ENCODE measurements at regions not wholly inside any gene's neighbourhood (a gene's known extent, or its start where the extent isn't known, plus 50 kb on each side); places are given as distances from the start of the nearest gene placed in this dataset.

DNA sequence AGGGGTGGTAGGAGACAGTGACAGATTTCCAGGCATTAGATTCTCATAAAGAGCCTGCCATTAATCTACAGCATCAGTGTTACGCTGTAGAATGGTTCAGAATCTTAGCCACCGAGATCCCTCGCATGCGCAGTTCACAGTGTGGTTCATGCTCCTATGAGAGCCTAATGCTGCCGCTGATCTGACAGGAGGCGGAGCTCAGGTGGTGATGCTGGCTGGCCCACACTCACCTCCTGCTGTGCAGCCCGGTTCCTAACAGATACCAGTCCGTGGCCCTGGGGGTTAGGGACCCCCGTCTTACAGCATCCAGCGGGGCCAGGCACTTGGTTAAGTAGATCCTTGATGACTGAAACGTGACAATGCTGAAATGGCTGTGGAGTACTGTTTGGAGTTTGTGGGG lies 163.6 kb upstream of the C1orf21 start:
- CTCF ChIA-PET: interaction anchor here (0.6 to 1.0 kb wide), 2 partner anchors 164 to 420 kb away, joined by 4 to 8 read pairs; no protein-coding TSS in a partner anchor

GRCh38 chr1:184225283-184226099 lies 161.3 kb upstream of the C1orf21 start:
- intact Hi-C loops (cut with micrococcal nuclease; ENCODE audit: unreplicated experiment): no loop called here
- no peaks in the 10 kb centered on the region for H3K27me3 ChIP-seq (ENCODE audit: insufficient read depth, low read depth)
- DNase-seq: no peak
- TF ChIP-seq CTCF (conservative IDR thresholded peaks at IDR 0.05): no peak
- no peak for TF ChIP-seq EZH2 (IDR thresholded peaks at IDR 0.05; ENCODE audit: low read depth)
- no peaks in the 10 kb centered on the region for H3F3A ChIP-seq (ENCODE audit: insufficient read depth, low read depth)
- no peak overlapping the region for H2AFZ ChIP-seq
- H3K4me2 ChIP-seq: no peak overlapping the region
- no peak overlapping the region for H3K4me3 ChIP-seq
- no peak overlapping the region for H3K27ac ChIP-seq
- ChIA-PET POLR2A (ENCODE audit: unreplicated experiment) (interaction anchor here (0.6 kb wide), 1 partner anchor 527 kb away, joined by 14 read pairs; no protein-coding TSS in a partner anchor), CTCF (no interaction called here)
- no peaks in the 10 kb centered on the region for H3K9me2 ChIP-seq (ENCODE audit: insufficient read depth)
- H3K79me2 ChIP-seq (ENCODE audit: low read depth): no peaks in the 10 kb centered on the region
- no peaks in the 10 kb centered on the region for H3K4me1 ChIP-seq (replicated peaks; ENCODE audit: insufficient read depth)
- 0 out of 2 replicates have a peak, but pooled peaks cover 7% of the 10 kb centered on the region for H4K20me1 ChIP-seq (ENCODE audit: insufficient read depth)
- no TSS peak for BruUV-seq (replicated peaks)
- no peaks in the 10 kb centered on the region for H3K36me3 ChIP-seq (ENCODE audit: low read depth)
- no peaks in the 10 kb centered on the region for H3K9me3 ChIP-seq (ENCODE audit: insufficient read depth, low read depth)

More for the DNA sequence above, 163.6 kb upstream of the C1orf21 start:
- Histone ChIP-seq H3K9me2 (ENCODE audit: insufficient read depth) (no peaks in the 10 kb centered on the region), H3K36me3 (ENCODE audit: low read depth) (no peaks in the 10 kb centered on the region), H3K4me1 (replicated peaks; ENCODE audit: insufficient read depth) (no peaks in the 10 kb centered on the region), H2AFZ (no peak overlapping the region), H3K9me3 (ENCODE audit: insufficient read depth, low read depth) (no peaks in the 10 kb centered on the region), H3K4me3 (no peak overlapping the region), H3K79me2 (ENCODE audit: low read depth) (no peaks in the 10 kb centered on the region), H3K27me3 (ENCODE audit: insufficient read depth, low read depth) (no peaks in the 10 kb centered on the region), H3K4me2 (no peak overlapping the region), H3K27ac (no peak overlapping the region), H3F3A (ENCODE audit: insufficient read depth, low read depth) (no peaks in the 10 kb centered on the region), H4K20me1 (ENCODE audit: insufficient read depth) (0 out of 2 replicates have a peak, but pooled peaks cover 7% of the 10 kb centered on the region)
- intact Hi-C loops (cut with micrococcal nuclease; ENCODE audit: unreplicated experiment): loop anchor here (2.0 to 5.0 kb wide), 2 partner anchors 439 to 568 kb away; no protein-coding TSS in a partner anchor
- POLR2A ChIA-PET (ENCODE audit: unreplicated experiment): no interaction called here
- TF ChIP-seq EZH2 (IDR thresholded peaks at IDR 0.05; ENCODE audit: low read depth) (no peak), CTCF (conservative IDR thresholded peaks at IDR 0.05) (no peak)
- no peak for DNase-seq
- no TSS peak for BruUV-seq (replicated peaks)

DNA sequence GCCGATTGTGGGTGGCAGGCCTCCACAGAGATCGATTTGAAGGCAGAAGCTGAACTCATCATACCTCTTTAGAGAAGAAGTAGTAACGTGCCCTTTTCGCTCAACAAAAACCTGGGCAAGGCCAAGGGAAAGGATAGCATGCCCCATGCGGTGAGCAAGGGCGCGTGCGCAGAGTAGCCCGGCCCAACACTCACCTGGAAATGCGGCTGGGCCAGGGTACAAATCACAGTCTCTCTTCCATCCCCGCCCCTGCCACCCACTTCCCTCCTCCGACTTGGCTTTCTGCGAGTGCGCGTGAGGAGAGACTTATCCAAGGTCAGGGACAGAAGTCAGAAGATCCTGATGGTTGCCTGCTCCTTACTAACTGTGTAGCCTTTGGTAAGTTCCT lies 160.7 kb upstream of the C1orf21 start:
- TF ChIP-seq CTCF (conservative IDR thresholded peaks at IDR 0.05) (no peak), EZH2 (IDR thresholded peaks at IDR 0.05; ENCODE audit: low read depth) (no peak)
- no peaks in the 10 kb centered on the region for H3K79me2 ChIP-seq (ENCODE audit: low read depth)
- DNase-seq: no peak
- no peak overlapping the region for H3K27ac ChIP-seq
- H3K4me2 ChIP-seq: no peak overlapping the region
- no peaks in the 10 kb centered on the region for H3K36me3 ChIP-seq (ENCODE audit: low read depth)
- intact Hi-C loops (cut with micrococcal nuclease; ENCODE audit: unreplicated experiment): no loop called here
- H3K27me3 ChIP-seq (ENCODE audit: insufficient read depth, low read depth): no peaks in the 10 kb centered on the region
- H4K20me1 ChIP-seq (ENCODE audit: insufficient read depth): 0 out of 2 replicates have a peak, but pooled peaks cover 7% of the 10 kb centered on the region
- BruUV-seq (replicated peaks): no TSS peak
- H3K4me1 ChIP-seq (replicated peaks; ENCODE audit: insufficient read depth): no peaks in the 10 kb centered on the region
- CTCF ChIA-PET: no interaction called here
- H3F3A ChIP-seq (ENCODE audit: insufficient read depth, low read depth): no peaks in the 10 kb centered on the region
- no peak overlapping the region for H2AFZ ChIP-seq
- no peaks in the 10 kb centered on the region for H3K9me3 ChIP-seq (ENCODE audit: insufficient read depth, low read depth)
- H3K4me3 ChIP-seq: no peak overlapping the region
- POLR2A ChIA-PET (ENCODE audit: unreplicated experiment): no interaction called here
- no peaks in the 10 kb centered on the region for H3K9me2 ChIP-seq (ENCODE audit: insufficient read depth)
